PFSK-1 (cell line): ENCODE measurements at regions not wholly inside any gene's neighbourhood (a gene's known extent, or its start where the extent isn't known, plus 50 kb on each side); places are given as distances from the start of the nearest gene placed in this dataset.

Source experiments
- REST ChIP-seq, 2 experiments: IDR thresholded peaks; 2 replicates each; pipeline versions ENCODE4 v1.6.1 to v1.8.0; 2011 to 2012; ENCODE audit warnings: low read depth in 2 of 2, low read length in 2 of 2, control low read depth in 1 of 2, inconsistent platforms in 1 of 2, mild to moderate bottlenecking in 1 of 2, moderate library complexity in 1 of 2; ENCODE audit not compliant: insufficient read depth in 1 of 2
- TAF1 ChIP-seq: IDR thresholded peaks from 2 replicates; pipeline ENCODE4 v1.6.1; 2012; ENCODE audit warnings: low read length, control low read depth, borderline replicate concordance; ENCODE audit not compliant: insufficient read depth

GRCh38 chr1:60415696-60416095, 342.1 kb upstream of the C1orf87 start:
- TF ChIP-seq TAF1 (no peak), REST (IDR thresholded peaks at IDR 0.05; ENCODE audit: insufficient read depth in 1 of 2, low read depth in 2 of 2, low read length in 2 of 2) (no peak)
